DOHH2 (cell line): ENCODE measurements at regions not wholly inside any gene's neighbourhood (a gene's known extent, or its start where the extent isn't known, plus 50 kb on each side); places are given as distances from the start of the nearest gene placed in this dataset.

Experiments
- CTCF ChIP-seq: fragments of 200-600 bp; sonication (generic); IDR thresholded peaks from one replicate; pipeline ENCODE4 v1.5.1; 2014; ENCODE audit warnings: antibody characterized with exemption, mild to moderate bottlenecking, low read depth, low read length; ENCODE audit not compliant: poor library complexity, severe bottlenecking
- EZH2phosphoT487 ChIP-seq: fragments of 200-600 bp; sonication (generic); IDR thresholded peaks from 2 replicates; pipeline ENCODE4 v1.6.1; 2017; ENCODE audit warnings: borderline replicate concordance, mild to moderate bottlenecking, antibody characterized with exemption, low read length, moderate library complexity, mixed read lengths

- TF ChIP-seq CTCF = no peak
- no peak for TF ChIP-seq EZH2phosphoT487
Measured at GRCh38 chr5:135700731-135701130, 121.9 kb upstream of the CXCL14 start.
